ENCODE measurements at regions not wholly inside any gene's neighbourhood (a gene's known extent, or its start where the extent isn't known, plus 50 kb on each side); places are given as distances from the start of the nearest gene placed in this dataset.
A peak's percentile ranks its signal among the peaks of the same experiment; 100 is the strongest.

GRCh38 chr12:126607867-126608266 lies 1542.6 kb downstream of the AACS start:
- H3K4me1 ChIP-seq = no peaks in the 10 kb centered on the region
- peaks cover 0 to 6% (median 4%) of the 10 kb centered on the region in 3 donors for H3K9me3 ChIP-seq
- 28 to 29% methylated on average over 1 of the region's 1 CpG for WGBS, 2 donors
- H3K27ac ChIP-seq = no peak overlapping the region
- no peak overlapping the region for H3K4me3 ChIP-seq
- no peaks in the 10 kb centered on the region for H3K27me3 ChIP-seq
- DNase-seq = no peak
- TF ChIP-seq CTCF (IDR thresholded peaks at IDR 0.05) (no peak), POLR2A (IDR thresholded peaks at IDR 0.05) (no peak)
- H3K36me3 ChIP-seq = no peaks in the 10 kb centered on the region
- intact Hi-C loops (cut with DNase I) = no loop called here

DNA sequence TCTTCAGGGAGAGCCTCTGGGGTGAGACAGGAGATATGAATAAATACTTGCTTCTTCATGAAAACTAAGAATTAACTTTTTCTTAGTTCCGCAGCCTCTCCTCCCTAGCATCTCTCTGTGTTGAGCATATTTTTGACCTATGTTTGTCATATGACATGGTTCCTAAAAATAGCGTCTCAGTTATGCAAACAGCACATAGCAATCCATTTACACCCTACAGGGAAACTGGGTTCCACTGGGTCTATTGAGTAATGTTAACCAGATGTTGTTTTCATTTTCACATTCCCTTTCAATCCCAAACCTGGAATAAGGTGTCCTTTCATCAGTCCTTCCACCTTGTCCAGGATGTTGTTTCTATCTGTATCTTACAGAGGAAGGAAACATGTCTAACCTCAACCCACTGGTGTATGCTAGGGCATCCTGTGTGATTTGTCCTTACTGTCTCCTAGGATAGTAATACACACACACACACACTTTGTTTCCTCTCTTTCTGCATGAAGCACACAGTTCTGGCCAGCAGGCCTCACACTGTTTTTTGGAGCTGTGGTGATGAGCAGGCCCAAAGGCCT lies 1543.5 kb downstream of the AACS start:
- no peak overlapping the region for H3K27ac ChIP-seq
- H3K27me3 ChIP-seq = no peaks in the 10 kb centered on the region
- WGBS, 2 donors = 50 to 79% methylated on average over 2 of the region's 2 CpGs
- TF ChIP-seq CTCF (IDR thresholded peaks at IDR 0.05) = no peak
- no peak for TF ChIP-seq POLR2A (IDR thresholded peaks at IDR 0.05)
- no peak for DNase-seq
- no peaks in the 10 kb centered on the region for H3K36me3 ChIP-seq
- H3K4me3 ChIP-seq = no peak overlapping the region
- H3K9me3 ChIP-seq = peaks cover 0 to 15% (median 12%) of the 10 kb centered on the region in 3 donors
- intact Hi-C loops (cut with DNase I) = no loop called here
- H3K4me1 ChIP-seq = no peaks in the 10 kb centered on the region

DNA sequence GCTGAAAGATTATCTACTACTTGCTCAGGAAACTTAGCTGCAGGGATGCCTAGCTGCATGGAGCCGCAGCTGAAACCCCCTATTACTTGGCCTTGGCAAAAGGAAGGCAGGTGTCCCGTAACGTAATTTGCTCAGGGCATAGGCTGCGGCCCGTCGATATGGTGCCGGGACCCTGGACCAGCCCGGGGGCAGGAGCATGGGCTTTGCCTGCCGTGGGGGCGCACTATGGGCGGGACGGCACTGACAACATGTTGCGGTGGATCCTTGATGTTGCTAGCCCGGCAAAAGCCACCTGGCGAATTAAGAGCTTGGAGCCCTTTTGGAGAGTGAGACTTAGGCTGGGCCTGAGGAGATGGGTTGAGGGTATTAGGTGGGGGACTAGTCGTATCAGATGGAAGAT lies 1551.2 kb downstream of the AACS start:
- Histone ChIP-seq H3K4me3 (no peak overlapping the region), H3K4me1 (no peaks in the 10 kb centered on the region), H3K27me3 (no peaks in the 10 kb centered on the region), H3K36me3 (no peaks in the 10 kb centered on the region), H3K27ac (no peak overlapping the region), H3K9me3 (peaks cover 0 to 26% (median 23%) of the 10 kb centered on the region in 3 donors)
- TF ChIP-seq CTCF (IDR thresholded peaks at IDR 0.05) (no peak), POLR2A (IDR thresholded peaks at IDR 0.05) (no peak)
- 89 to 96% methylated on average over 4 to 16 of the region's 16 CpGs for WGBS, 2 donors
- intact Hi-C loops (cut with DNase I) = no loop called here
- no peak for DNase-seq

DNA sequence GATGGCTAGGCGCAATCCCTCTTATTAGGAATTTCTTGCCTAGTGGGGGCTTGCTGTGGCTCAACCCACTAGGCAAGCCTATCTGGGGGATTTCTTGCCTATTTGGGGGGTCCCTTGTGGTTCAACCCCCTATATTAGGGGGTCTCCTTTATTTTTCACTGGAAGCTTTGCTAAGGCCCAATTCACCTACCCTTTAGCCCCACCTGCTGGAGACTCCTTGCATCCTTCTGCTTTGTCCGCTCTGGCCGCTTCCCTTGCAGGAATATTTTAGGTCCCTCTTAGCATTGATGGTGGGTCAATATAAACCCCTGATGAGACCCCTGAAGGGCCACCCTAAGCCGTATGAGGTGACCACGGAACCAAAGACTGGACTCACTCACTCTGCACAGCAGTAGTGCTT lies 1552.1 kb downstream of the AACS start:
- no peak overlapping the region for H3K4me3 ChIP-seq
- TF ChIP-seq CTCF (IDR thresholded peaks at IDR 0.05) (peak in 4 of 6 experiments; percentile 16 to 47 (median 24)), POLR2A (IDR thresholded peaks at IDR 0.05) (no peak)
- H3K4me1 ChIP-seq = no peaks in the 10 kb centered on the region
- no peak for DNase-seq
- H3K9me3 ChIP-seq = peaks cover 0 to 23% (median 22%) of the 10 kb centered on the region in 3 donors
- H3K27ac ChIP-seq = no peak overlapping the region
- no peaks in the 10 kb centered on the region for H3K36me3 ChIP-seq
- 91 to 94% methylated on average over 4 to 5 of the region's 5 CpGs for WGBS, 2 donors
- intact Hi-C loops (cut with DNase I) = no loop called here
- no peaks in the 10 kb centered on the region for H3K27me3 ChIP-seq

GRCh38 chr12:126627596-126627995 lies 1562.4 kb downstream of the AACS start:
- H3K9me3 ChIP-seq = no peaks in the 10 kb centered on the region
- no peaks in the 10 kb centered on the region for H3K36me3 ChIP-seq
- H3K27ac ChIP-seq = no peak overlapping the region
- intact Hi-C loops (cut with DNase I) = no loop called here
- no peaks in the 10 kb centered on the region for H3K27me3 ChIP-seq
- no peak for DNase-seq
- no peaks in the 10 kb centered on the region for H3K4me1 ChIP-seq
- no peak overlapping the region for H3K4me3 ChIP-seq
- TF ChIP-seq POLR2A (IDR thresholded peaks at IDR 0.05) (no peak), CTCF (IDR thresholded peaks at IDR 0.05) (no peak)
- WGBS, 2 donors = 52 to 55% methylated on average over 4 of the region's 4 CpGs
